ENCODE measurements at regions not wholly inside any gene's neighbourhood (a gene's known extent, or its start where the extent isn't known, plus 50 kb on each side); places are given as distances from the start of the nearest gene placed in this dataset.
"Not testable (repeated sequence)": the region's sequence is repeated elsewhere in the genome, so short reads cannot be mapped to it uniquely, and the experiment has no call there.

DNA sequence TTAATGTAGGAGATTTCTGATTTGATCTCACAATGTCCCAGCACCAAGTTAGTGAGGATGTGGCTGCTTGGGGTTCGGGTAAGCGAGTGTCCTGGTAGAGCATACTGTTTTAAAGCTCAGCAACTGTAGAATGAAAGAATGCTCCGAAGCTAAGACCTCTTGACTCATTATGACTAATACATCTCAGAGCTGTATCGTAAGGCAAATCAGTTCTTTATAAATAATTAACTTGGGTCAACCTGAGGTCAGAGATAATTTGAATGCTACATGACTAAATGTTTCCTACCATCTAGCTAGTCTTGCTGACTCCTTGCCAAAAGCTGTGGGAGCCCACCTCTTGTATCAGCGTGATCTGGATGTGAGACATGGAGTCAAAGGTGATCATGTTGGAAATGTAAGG is 128.8 kb upstream of the PDE7B start:
- no peak for FAIRE-seq

DNA sequence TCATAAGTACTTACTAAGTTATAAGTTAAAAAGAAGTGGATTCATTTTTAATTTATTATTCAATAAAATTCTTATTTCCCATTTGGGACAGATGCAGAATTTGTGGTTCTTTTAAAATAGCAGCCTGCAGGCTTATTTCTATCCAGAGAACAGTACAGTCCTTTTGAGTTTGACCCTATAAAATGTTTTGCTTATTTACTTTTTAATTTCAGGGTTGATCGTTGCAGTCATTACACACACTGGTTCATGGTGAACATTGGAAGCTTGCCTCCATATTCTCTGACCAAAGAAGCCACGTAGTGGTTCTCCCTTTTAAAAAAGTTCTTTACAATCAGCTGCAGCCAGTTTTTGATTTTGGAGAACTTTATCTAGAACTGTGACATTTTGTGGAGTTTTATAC is 122.9 kb upstream of the PDE7B start:
- FAIRE-seq = no peak

DNA sequence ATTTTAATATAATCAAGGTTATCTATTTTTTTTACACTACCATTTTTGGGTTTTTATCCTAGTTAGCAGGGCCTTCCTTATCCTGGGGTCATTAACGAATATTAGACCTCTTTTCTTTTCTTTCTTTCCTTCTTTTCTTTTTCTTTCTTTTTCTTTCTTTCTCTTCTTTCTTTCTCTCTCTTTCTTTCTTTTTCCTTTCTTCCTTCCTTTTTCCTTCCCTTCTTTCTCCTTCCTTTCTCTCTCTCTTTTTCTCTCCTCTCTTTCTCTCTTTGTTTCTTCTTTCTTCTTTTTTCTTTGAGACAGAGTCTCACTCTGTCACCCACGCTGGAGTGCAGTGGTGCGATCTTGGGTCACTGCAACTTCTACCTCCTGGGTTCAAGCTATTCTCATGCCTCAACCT is 120.4 kb upstream of the PDE7B start:
- FAIRE-seq = no peak

DNA sequence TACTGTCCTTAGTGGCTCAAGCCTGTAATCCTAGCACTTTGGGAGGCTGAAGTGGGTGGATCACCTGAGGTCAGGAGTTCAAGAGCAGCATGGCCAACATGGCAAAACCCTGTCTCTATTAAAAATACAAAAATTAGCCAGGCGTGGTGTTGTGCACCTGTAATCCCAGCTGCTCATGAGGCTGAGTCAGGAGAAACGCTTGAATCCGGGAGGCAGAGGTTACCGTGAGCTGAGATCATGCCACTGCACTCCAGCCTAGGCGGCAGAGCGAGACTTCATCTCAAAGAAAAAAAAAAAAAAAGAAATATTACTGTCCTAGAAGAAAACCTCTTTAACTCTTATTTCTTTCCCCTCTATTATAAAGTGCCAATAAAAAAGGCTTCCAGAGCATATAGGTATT is 115.2 kb upstream of the PDE7B start:
- FAIRE-seq = not testable (repeated sequence)

DNA sequence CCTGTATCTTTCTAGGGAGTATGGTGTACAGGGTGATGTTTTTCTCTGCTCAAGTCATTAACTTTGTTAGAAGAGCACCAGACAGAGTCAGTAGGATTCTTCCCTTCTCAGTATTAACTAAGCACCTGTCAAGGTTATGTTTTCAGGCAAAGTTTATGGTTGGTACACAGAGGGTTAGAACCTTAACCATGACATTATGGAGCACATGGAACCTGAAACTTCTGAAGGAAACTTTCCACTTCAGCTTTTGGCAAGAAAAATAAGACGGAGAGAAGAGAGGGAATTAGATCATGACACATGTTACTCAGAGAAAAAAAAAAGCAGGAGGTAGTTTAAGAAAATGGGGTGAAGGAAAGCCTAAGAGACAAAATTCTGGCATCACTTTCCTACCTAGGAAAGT is 112.9 kb upstream of the PDE7B start:
- FAIRE-seq = no peak

DNA sequence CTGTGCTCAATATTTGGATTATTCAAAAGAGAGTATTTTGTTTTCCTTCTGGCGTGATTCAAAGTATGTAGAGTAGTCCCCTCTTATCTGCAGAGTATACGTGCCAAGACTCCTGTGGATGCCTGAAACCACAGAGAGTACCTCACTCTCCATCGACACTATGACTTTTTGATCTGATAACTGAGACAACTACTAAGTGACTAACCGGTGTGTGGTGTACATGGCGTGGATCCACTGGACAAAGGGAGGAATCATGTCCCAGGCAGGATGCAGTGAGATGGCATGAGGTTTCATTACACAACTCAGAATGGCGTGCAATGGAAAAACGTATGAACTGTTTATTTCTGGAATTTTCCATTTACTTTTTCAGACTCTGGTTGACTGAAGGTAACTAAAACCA is 112.2 kb upstream of the PDE7B start:
- no peak for FAIRE-seq

DNA sequence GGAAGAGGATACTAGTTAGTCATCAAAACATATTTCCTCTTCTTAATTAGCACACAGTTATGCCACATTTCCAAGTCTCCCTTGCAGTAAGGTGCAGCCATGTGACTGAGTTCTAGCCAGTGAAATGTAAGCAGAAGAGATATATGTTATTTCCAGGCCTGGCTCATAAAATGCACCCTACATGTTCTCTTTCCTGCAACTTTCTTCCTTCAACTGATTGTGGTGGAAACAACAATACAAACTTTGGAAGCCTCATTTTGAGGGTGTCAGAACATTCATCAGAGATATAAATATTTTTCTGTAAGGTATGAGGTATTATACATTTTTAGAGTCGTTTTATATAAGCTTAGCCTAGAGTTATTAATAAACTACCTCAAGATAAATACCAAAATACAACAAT is 110.9 kb upstream of the PDE7B start:
- FAIRE-seq = no peak

DNA sequence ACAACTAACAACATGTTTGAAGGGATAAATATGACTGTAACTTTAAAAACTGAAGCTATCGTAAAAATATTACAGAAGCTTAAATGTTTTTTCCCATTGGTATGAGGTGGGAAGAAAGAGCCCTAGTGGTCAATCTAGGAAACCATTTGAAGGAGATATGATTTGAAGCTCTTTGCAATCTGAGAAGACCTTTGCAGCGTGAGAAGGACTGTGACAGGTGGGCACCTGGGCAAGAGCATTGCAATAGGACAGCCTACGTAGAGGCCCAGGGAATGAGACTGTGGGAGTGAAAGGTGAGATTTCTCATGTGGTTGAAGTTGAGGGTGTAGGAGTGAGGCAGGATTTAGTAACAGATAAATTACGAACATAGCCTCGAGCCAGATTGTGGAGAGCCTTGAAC is 108.0 kb upstream of the PDE7B start:
- FAIRE-seq = no peak

DNA sequence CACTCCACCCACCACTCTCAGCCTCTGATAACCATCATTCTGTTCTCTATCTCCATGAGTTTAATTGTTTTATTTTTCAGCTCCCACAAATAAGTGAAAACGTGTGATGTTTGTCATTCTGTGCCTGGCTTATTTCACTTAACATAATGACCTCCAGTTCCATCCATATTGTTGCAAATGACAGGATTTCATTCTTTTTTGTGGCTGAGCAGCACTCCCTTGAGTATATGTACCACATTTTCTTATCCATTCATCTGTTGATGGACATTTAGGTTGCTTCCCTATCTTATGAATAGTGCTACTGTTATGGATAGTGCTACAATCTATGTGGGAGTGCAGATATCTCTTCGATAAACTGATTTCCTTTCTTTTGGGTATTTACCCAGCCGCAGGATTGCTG is 103.3 kb upstream of the PDE7B start:
- no peak for FAIRE-seq

DNA sequence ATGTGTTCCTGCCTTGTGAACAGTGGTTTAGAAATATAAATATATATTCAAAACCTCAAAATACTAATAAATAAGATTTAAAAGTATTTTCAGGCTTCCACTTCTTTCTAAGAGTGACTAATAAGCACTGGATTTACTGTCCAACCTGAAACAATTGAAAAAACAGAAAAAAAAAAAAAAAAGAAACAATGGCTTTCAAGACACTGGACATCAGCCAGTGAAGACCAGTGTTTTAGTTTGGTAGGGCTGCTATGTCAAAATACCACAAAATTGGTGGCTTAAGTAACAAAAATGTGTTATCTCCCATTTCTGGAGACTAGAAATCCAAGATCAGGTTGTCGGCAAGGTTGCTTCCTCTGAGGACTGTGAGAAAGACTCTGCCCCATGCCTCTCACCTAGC is 101.4 kb upstream of the PDE7B start:
- FAIRE-seq = no peak

DNA sequence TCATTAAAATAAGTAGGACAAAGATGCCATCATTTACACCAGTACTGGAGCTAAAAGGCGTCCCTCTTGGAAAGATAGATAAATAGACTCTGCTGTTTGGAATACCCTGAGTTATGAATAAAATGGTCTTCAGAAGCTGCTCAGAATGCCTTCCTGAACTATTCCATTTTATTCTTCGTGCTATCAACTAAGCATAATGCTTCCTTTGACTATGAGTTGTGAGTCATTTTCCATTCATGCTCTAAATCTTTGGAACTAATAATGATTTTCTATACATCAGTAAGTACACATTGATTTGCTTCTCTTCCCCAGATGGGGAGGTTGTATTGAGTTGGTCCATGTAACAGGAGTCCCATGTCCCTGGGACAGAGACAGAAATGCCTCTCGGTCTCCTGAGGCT is 98.3 kb upstream of the PDE7B start:
- no peak for FAIRE-seq

DNA sequence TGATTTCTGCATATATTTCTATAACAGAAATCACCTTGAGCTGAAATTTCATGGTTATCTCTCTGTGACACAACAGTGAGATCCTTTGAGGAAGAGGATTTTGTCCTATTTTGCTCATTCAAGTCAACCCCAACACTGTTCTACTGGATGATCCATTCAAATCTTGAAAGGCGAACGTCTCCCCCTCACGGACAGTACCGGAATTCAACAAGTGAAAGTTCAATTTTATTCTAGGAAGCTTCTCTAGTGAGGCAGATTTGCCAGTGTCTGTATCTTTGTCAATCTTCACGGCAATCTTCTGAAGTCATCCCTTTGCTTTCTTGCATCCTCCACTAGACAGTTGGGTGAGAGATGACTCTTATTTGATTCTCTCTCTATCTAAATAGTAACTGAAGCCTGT is 91.7 kb upstream of the PDE7B start:
- FAIRE-seq = no peak

DNA sequence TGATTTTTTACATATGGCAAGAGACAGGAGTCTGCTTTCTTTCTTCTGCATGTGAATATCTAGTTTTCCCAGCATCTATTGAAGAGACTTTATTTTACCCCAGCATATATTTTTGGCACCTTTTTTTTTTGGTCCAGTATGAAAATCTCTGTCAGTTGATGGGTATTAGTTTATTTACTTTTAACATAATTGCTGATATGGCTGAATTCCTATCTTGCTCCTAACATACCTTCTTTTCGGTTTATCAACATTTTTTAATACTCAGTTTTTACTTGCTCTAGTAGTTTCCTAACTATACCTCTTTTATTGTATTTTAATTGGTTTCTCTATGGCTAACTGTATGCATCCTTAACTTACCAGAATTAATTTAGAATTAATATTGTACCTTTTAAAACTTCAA is 77.5 kb upstream of the PDE7B start:
- FAIRE-seq = no peak

DNA sequence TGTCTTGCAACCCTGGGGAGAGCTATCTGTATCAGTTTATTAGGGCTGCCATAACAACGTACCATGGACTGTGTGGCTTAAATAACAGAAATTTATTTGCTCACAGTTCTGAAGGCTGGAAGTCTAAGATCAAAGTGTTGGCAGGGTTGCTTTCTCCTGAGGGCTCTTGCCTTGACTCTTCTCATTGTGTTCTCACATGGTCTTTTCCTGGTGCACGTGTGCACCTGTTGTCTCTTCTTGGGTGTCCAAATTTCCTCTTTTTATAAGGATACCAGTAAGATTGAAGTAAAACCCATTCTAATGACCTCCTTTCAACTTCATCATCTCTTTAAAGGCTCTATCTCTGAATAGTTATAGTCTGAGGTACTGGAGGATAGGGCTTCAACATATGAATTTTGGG is 72.3 kb upstream of the PDE7B start:
- FAIRE-seq = no peak

DNA sequence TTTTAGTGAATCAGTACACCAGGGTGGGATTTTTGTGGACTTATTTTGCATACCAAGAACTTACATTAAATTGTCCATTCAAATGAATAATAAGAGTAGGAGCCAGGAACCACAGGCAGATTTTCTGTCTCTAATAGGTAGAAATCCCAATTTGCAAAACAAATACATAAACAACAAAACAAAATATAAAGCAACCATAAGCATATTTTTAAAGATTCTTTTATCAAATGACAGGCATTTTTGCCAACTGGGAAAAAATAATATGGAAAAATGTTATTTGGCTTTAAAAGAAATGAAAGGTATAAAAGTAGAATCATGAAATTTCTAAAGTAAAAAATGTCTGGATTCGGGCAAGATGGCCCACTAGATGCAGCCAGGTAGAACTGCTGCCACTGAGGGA is 71.2 kb upstream of the PDE7B start:
- FAIRE-seq = no peak

DNA sequence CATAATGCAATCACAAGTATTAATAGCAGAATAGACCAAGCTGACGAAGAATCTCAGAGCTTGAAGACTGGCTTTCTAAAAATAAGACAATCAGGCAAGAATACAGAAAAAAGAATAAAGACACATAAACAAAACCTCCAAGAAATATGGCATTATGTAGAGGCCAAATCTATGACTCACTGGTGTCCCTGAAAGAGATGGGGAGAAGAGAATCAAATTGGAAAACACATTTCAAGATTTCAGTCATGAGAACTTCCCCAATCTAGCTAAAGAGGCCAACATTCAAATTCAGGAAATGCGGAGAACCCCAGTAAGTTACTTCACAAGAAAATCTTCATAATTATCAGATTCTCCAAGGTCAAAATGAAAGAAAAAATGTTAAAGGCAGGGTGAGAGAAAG is 69.0 kb upstream of the PDE7B start:
- no peak for FAIRE-seq

DNA sequence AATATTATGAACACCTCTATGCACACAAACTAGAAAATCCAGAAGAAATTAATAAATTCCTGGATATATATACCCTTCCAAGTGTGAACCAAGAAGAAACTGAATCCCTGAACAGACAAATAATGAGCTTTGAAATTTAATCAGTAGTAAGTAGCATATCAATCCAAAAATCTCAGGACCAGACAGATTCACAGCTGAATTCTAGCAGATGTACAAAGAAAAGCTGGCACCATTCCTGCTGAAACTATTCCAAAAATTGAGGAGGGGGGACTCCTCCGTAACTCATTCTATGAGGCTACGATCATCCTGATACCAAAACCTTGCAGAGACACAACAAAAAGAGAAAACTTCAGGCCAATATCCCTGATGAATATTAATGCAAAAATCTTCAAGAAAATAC is 67.0 kb upstream of the PDE7B start:
- FAIRE-seq = no peak

DNA sequence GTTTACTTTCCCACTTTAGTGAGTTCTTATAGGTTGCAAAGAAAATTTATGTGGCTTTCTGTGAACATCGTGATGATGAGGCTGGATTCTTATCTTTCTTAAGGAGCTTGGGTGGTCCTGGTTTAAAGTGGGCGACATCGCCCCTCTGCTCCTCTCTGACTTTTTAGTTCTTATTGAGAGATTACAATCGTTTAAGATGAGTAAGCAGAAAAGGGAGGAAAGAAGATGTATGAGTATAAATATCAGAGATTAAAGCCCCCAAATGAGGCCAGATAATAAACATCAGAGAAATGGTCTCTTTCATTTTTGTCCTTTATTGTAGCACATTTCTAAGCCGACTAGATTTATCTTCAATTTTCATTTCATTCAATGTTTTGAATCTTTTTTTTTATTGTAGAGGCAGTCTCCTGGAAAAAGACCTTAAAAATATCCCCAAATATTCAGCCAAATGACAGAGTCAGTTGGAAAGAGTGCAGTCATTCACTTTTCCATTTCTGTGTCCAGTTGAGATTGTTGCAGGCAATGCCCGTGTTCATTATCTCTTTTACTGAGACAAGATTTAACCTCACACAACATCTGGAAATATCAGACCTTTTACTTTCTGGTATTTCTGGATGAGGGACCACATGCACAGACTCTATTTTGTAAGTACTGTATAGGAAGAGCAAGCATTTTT is 62.0 kb upstream of the PDE7B start:
- FAIRE-seq = no peak

DNA sequence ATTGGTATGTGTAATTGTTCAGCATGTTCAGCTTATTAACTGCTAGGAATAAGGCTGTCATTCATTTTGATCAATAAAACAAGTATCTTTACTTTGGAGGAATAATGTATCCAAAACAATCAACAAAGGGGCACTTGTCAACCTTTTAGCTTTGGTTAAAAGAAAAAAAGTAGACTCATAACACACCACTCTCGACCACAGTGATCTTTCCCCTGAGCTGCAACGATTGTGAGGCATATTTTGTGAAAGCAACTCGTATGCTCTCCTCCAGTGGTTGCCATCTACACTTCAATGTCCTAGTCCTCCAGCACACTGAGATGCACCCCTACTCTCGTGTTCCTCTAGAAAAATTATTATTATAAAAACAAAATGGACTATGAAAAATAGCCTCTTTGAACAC is 60.1 kb upstream of the PDE7B start:
- FAIRE-seq = no peak

DNA sequence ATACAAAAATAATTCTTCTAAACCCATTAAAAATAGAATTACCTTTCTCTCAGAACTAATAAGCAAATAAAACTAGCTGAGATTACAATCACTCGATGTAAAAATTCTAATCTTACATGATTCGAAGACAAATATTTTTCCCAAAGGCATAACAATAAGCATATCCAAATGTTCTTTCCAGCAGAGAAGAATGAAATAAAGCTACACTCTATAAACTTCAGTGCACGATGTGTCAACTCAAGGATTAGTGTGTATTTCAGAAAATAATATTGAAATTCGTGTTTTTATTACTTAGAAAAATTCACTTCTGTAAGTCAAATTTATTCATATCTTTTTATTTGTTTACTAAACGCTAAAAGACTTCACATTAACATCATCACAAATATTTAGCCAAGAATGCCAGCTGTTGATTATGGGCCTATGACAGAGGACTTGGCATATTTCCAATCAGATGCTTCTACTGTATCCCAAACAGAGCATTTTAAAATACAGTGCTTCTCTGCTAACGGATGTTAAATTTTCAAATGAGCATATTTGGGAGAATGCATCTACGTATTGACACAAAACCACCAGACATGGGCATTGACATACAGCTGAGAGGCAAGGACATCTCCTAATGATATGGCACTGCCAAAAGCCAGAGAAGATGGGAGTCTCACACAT is 54.7 kb upstream of the PDE7B start:
- FAIRE-seq = peak; percentile 89

DNA sequence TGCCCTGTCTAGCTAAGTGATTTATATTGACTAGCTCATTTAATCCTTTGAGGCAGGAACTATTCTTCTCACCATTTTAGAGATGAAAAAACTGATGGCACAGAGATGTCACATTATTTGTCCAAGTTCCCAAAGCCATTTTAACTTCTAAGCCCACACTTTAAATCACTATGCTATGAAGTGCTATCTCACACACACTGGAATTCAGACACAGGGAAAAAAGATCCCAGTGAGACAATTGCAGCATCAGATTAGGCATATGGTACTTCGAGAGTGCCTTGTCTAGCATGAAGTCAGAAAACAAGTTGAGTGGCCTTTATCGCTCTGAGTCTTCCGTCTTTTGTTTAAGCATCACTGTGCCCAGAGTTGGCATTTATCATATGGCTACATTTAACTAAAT is 54.1 kb upstream of the PDE7B start:
- no peak for FAIRE-seq

DNA sequence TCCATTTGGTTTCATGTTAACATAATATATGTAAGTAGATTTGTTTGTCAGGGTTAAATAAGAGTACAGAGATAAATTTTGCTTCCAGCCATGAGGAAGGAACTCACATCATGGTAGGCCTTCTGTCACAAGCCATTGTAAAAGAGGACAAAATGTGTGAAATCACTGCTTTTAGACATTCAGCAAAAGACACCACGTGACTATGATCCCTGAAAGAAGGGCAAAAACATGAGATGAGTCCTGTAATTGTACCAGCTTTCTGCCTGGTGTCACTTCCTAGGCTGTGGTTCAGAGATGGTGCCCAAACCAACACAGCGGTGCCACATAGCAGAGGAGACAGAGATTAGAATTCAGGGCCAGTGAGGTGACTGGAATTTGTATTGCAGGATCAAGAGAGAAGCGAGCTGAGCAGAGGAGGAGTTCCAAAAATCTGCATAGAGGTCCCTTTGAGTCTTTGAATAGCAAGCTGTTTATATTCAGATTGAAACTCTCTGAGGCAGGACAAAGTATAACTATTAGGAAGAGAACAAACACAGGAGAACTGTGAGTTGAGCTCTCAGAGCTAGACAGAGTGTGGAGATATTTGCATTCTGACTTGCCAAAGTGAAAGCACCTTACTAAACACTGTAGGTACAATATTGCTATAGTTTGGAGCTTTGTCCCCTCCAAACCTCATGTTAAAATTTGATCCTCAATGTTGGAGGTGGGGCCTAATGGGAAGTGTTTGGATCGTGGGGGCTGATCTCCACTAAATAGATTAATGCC is 52.6 kb upstream of the PDE7B start:
- no peak for FAIRE-seq
